ENCODE measurements at regions not wholly inside any gene's neighbourhood (a gene's known extent, or its start where the extent isn't known, plus 50 kb on each side); places are given as distances from the start of the nearest gene placed in this dataset.

GRCh38 chr1:244965185-244966030 is 101.1 kb upstream of the HNRNPU start:
- DNase-seq (ENCODE audit: low read depth, low spot score) (no peak), ATAC-seq (no peak)
- Histone ChIP-seq H3K4me1 (ENCODE audit: control insufficient read depth, insufficient read depth, low read length) (peaks cover 34% of the 10 kb centered on the region), H3K27ac (ENCODE audit: low read length) (peak overlapping the region; percentile 80), H3K36me3 (ENCODE audit: control insufficient read depth, insufficient read depth, low read length) (no peaks in the 10 kb centered on the region), H3K27me3 (ENCODE audit: control insufficient read depth, insufficient read depth, low read length) (no peaks in the 10 kb centered on the region), H3K4me3 (ENCODE audit: low read depth in 2 of 2, low read length in 2 of 2) (no peak overlapping the region; a peak in 1 of 4 replicates), H3K9me3 (ENCODE audit: control insufficient read depth, insufficient read depth, low read depth, low read length) (no peaks in the 10 kb centered on the region)
- ChIA-PET POLR2A (interaction anchor here (0.5 to 1.0 kb wide), 3 partner anchors 98 to 156 kb away, joined by 3 to 7 read pairs (median 4); partner anchors contain the start of gene HNRNPU), CTCF (no interaction called here)
- TF ChIP-seq POLR2AphosphoS5 (IDR thresholded peaks at IDR 0.05; ENCODE audit: low read depth, low read length) (no peak), SIN3A (IDR thresholded peaks at IDR 0.05; ENCODE audit: borderline replicate concordance, insufficient read depth, low read depth, low read length) (no peak), TCF7L2 (IDR thresholded peaks at IDR 0.05; ENCODE audit: low read depth, low read length) (no peak), REST (IDR thresholded peaks at IDR 0.05; ENCODE audit: insufficient read depth in 1 of 2, low read depth in 2 of 2, low read length in 1 of 2) (no peak), CTCF (IDR thresholded peaks at IDR 0.05) (no peak)
- intact Hi-C loops (cut with micrococcal nuclease; ENCODE audit: unreplicated experiment) (loop anchor here (2.0 kb wide), 1 partner anchor 101 kb away; the partner anchor contains the start of gene HNRNPU), in situ Hi-C loops (cut with HindIII; ENCODE audit: low pct_unique_long_range_greater_than_20kb, low sequenced_read_pairs) (no loop called here)
- BruUV-seq (replicated peaks): no TSS peak

- POLR2A ChIA-PET: interaction anchor here (1.0 kb wide), 1 partner anchor 97 kb away, joined by 7 read pairs; no protein-coding TSS in a partner anchor
- H3K4me1 ChIP-seq (ENCODE audit: control insufficient read depth, insufficient read depth, low read length): peaks cover 31% of the 10 kb centered on the region
- H3K4me3 ChIP-seq (ENCODE audit: low read depth in 2 of 2, low read length in 2 of 2): peak overlapping the region; percentile 0 to 33; a peak in 3 of 4 replicates
- ATAC-seq (peak; percentile 82), DNase-seq (ENCODE audit: low read depth, low spot score) (no peak)
- BruUV-seq (replicated peaks): no TSS peak
- H3K36me3 ChIP-seq (ENCODE audit: control insufficient read depth, insufficient read depth, low read length): no peaks in the 10 kb centered on the region
- no peaks in the 10 kb centered on the region for H3K9me3 ChIP-seq (ENCODE audit: control insufficient read depth, insufficient read depth, low read depth, low read length)
- intact Hi-C loops (cut with micrococcal nuclease; ENCODE audit: unreplicated experiment): loop anchor here (2.0 kb wide), 1 partner anchor 100 kb away; the partner anchor contains the start of gene HNRNPU
- in situ Hi-C loops (cut with HindIII; ENCODE audit: low pct_unique_long_range_greater_than_20kb, low sequenced_read_pairs): no loop called here
- H3K27me3 ChIP-seq (ENCODE audit: control insufficient read depth, insufficient read depth, low read length): no peaks in the 10 kb centered on the region
- peak overlapping the region; percentile 80 for H3K27ac ChIP-seq (ENCODE audit: low read length)
- TF ChIP-seq SIN3A (IDR thresholded peaks at IDR 0.05; ENCODE audit: borderline replicate concordance, insufficient read depth, low read depth, low read length) (no peak), REST (IDR thresholded peaks at IDR 0.05; ENCODE audit: insufficient read depth in 1 of 2, low read depth in 2 of 2, low read length in 1 of 2) (no peak), CTCF (IDR thresholded peaks at IDR 0.05) (no peak), TCF7L2 (IDR thresholded peaks at IDR 0.05; ENCODE audit: low read depth, low read length) (peak; percentile 61)
- CTCF ChIA-PET: interaction anchor here (0.8 kb wide), 1 partner anchor 78 kb away, joined by 3 read pairs; no protein-coding TSS in a partner anchor
Observed at GRCh38 chr1:244964112-244964971, 100.0 kb upstream of the HNRNPU start.
